Muscle of back (tissue), 3 donors: ENCODE measurements at regions not wholly inside any gene's neighbourhood (a gene's known extent, or its start where the extent isn't known, plus 50 kb on each side); places are given as distances from the start of the nearest gene placed in this dataset.
A peak's percentile ranks its signal among the peaks of the same experiment; 100 is the strongest.

Experiments
- DNase-seq, 3 donors: peaks; one replicate each; pipeline versions ENCODE4 v3.0.0 to v3.0.0-alpha.2; 2013

- no peak for DNase-seq
Observed at GRCh38 chr20:58069796-58070663, 158.4 kb downstream of the ANKRD60 start.

GRCh38 chr20:58069207-58069606, 159.2 kb downstream of the ANKRD60 start:
- no peak for DNase-seq

- DNase-seq: no peak
Observed at GRCh38 chr20:58065508-58066361, 162.7 kb downstream of the ANKRD60 start.

- DNase-seq: no peak
Observed at GRCh38 chr20:58064411-58065010, 163.9 kb downstream of the ANKRD60 start.

GRCh38 chr20:58059260-58059544, 169.3 kb downstream of the ANKRD60 start:
- no peak for DNase-seq

- no peak for DNase-seq
Observed at GRCh38 chr20:58058421-58059259, 169.8 kb downstream of the ANKRD60 start.

GRCh38 chr20:58056921-58057686, 171.3 kb downstream of the ANKRD60 start:
- no peak for DNase-seq

GRCh38 chr20:58056021-58056591, 172.3 kb downstream of the ANKRD60 start:
- no peak for DNase-seq

- DNase-seq: peak in 2 of 3 donors; percentile 61 to 76
Observed at GRCh38 chr20:58054780-58055373, 173.6 kb downstream of the ANKRD60 start.

- no peak for DNase-seq
Observed at GRCh38 chr20:58054082-58054779, 174.2 kb downstream of the ANKRD60 start.

GRCh38 chr20:58053391-58054055, 174.9 kb downstream of the ANKRD60 start:
- DNase-seq: no peak

- DNase-seq: no peak
Observed at GRCh38 chr20:58051367-58051766, 177.1 kb downstream of the ANKRD60 start.

GRCh38 chr20:58048096-58048702, 180.3 kb downstream of the ANKRD60 start:
- DNase-seq: peak in 2 of 3 donors; percentile 49 to 58

- DNase-seq: no peak
Observed at GRCh38 chr20:58046311-58046710, 182.1 kb downstream of the ANKRD60 start.

GRCh38 chr20:58045579-58045978, 182.9 kb downstream of the ANKRD60 start:
- DNase-seq: no peak

- no peak for DNase-seq
Observed at GRCh38 chr20:58044931-58045555, 183.4 kb downstream of the ANKRD60 start.

GRCh38 chr20:58044286-58044685, 184.2 kb downstream of the ANKRD60 start:
- DNase-seq: no peak
